Loucy (cell line): ENCODE measurements at regions not wholly inside any gene's neighbourhood (a gene's known extent, or its start where the extent isn't known, plus 50 kb on each side); places are given as distances from the start of the nearest gene placed in this dataset.

Experiments used
- H2AFZ ChIP-seq: fragments of 200-600 bp; sonication (generic); 2 replicates; pipeline ENCODE4 v1.6.0; 2016; ENCODE audit warnings: antibody characterized with exemption, mild to moderate bottlenecking, low read length, moderate library complexity
- H3F3A ChIP-seq: fragments of 200-600 bp; 2 replicates; pipeline ENCODE4 v1.6.0; 2016; ENCODE audit warnings: antibody characterized with exemption, low read depth, mild to moderate bottlenecking
- H3K27me3 ChIP-seq: fragments of 200-600 bp; sonication (generic); 2 replicates; pipeline ENCODE4 v1.6.1; 2014; ENCODE audit warnings: low read length, mild to moderate bottlenecking; ENCODE audit not compliant: insufficient read depth, poor library complexity, severe bottlenecking
- H3K36me3 ChIP-seq: fragments of 200-600 bp; sonication (generic); 2 replicates; pipeline ENCODE4 v1.6.1; 2016; ENCODE audit warnings: low read length; ENCODE audit not compliant: insufficient read depth
- H3K4me1 ChIP-seq: fragments of 200-600 bp; sonication (generic); 2 replicates; pipeline ENCODE4 v1.5.1; 2014; ENCODE audit warnings: low read length, mild to moderate bottlenecking; ENCODE audit not compliant: insufficient read depth, poor library complexity, severe bottlenecking
- H3K4me2 ChIP-seq: fragments of 200-600 bp; sonication (generic); 2 replicates; pipeline ENCODE4 v1.6.0; 2014; ENCODE audit warnings: antibody characterized with exemption, low read length, low read depth, mild to moderate bottlenecking; ENCODE audit not compliant: poor library complexity, severe bottlenecking
- H3K4me3 ChIP-seq: fragments of 200-600 bp; sonication (generic); 2 replicates; pipeline ENCODE4 v1.5.1; 2014; ENCODE audit warnings: low read length, mild to moderate bottlenecking, mixed read lengths; ENCODE audit not compliant: poor library complexity, severe bottlenecking
- H3K79me2 ChIP-seq: fragments of 200-600 bp; sonication (generic); 2 replicates; pipeline ENCODE4 v1.6.1; 2014; ENCODE audit warnings: low read length; ENCODE audit not compliant: insufficient read depth
- H3K9ac ChIP-seq: fragments of 200-600 bp; sonication (generic); 2 replicates; pipeline ENCODE4 v1.6.0; 2014; ENCODE audit warnings: mild to moderate bottlenecking, low read depth, low read length, moderate library complexity; ENCODE audit not compliant: poor library complexity, severe bottlenecking
- H3K9me2 ChIP-seq: fragments of 200-600 bp; sonication (generic); replicated peaks from 2 replicates; pipeline ENCODE4 v1.6.1; 2016; ENCODE audit warnings: low read depth, low read length, mixed read lengths
- H3K9me3 ChIP-seq: fragments of 200-600 bp; sonication (generic); 2 replicates; pipeline ENCODE4 v1.6.1; 2014; ENCODE audit warnings: mild to moderate bottlenecking, antibody characterized with exemption, low read length, low read depth; ENCODE audit not compliant: insufficient read depth
- H4K20me1 ChIP-seq: fragments of 200-600 bp; sonication (generic); 2 replicates; pipeline ENCODE4 v1.6.0; 2014; ENCODE audit warnings: antibody characterized with exemption, low read length, mild to moderate bottlenecking; ENCODE audit not compliant: insufficient read depth, poor library complexity, severe bottlenecking
- EZH2phosphoT487 ChIP-seq: fragments of 200-600 bp; IDR thresholded peaks from 2 replicates; pipeline ENCODE4 v1.6.1; 2018; ENCODE audit warnings: antibody characterized with exemption, mild to moderate bottlenecking, moderate library complexity, borderline replicate concordance
- TF ChIP-seq, protein P1 (sequence below): fragments of 200-600 bp; sonication (generic); conservative IDR thresholded peaks from 2 replicates; pipeline ENCODE4 v1.5.1; 2014; ENCODE audit warnings: mild to moderate bottlenecking, antibody characterized with exemption, low read length

DNA sequence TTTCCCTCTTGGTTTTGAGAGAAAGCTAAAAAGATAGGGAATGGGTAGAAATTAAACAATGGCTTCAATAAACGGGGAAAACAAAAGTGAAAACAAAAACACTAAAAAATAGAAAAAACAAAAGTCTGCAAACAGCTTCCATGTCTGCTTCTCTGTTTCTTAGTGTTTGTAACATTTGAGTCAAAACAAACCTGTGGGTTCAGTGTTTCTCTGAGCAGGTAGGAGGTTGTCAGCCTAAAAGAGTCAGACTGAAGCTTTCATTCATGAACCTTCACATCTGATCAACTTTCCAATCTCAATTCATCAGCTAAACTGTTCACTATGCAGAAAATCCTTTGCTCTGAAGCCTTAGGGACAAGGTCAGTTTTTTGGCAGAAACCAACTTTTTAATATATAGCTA, 102.5 kb upstream of the ADAMTS16 start:
- Histone ChIP-seq H3K27me3 (no peaks in the 10 kb centered on the region), H3F3A (no peaks in the 10 kb centered on the region), H3K9me3 (no peaks in the 10 kb centered on the region), H3K36me3 (no peaks in the 10 kb centered on the region), H3K9ac (no peak overlapping the region), H4K20me1 (no peaks in the 10 kb centered on the region), H3K9me2 (no peaks in the 10 kb centered on the region), H3K4me3 (no peak overlapping the region), H3K4me1 (no peaks in the 10 kb centered on the region), H2AFZ (no peak overlapping the region), H3K4me2 (no peak overlapping the region), H3K79me2 (no peaks in the 10 kb centered on the region)
- TF ChIP-seq EZH2phosphoT487, result no peak
- TF ChIP-seq, protein P1, sequence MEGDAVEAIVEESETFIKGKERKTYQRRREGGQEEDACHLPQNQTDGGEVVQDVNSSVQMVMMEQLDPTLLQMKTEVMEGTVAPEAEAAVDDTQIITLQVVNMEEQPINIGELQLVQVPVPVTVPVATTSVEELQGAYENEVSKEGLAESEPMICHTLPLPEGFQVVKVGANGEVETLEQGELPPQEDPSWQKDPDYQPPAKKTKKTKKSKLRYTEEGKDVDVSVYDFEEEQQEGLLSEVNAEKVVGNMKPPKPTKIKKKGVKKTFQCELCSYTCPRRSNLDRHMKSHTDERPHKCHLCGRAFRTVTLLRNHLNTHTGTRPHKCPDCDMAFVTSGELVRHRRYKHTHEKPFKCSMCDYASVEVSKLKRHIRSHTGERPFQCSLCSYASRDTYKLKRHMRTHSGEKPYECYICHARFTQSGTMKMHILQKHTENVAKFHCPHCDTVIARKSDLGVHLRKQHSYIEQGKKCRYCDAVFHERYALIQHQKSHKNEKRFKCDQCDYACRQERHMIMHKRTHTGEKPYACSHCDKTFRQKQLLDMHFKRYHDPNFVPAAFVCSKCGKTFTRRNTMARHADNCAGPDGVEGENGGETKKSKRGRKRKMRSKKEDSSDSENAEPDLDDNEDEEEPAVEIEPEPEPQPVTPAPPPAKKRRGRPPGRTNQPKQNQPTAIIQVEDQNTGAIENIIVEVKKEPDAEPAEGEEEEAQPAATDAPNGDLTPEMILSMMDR, result no peak

DNA sequence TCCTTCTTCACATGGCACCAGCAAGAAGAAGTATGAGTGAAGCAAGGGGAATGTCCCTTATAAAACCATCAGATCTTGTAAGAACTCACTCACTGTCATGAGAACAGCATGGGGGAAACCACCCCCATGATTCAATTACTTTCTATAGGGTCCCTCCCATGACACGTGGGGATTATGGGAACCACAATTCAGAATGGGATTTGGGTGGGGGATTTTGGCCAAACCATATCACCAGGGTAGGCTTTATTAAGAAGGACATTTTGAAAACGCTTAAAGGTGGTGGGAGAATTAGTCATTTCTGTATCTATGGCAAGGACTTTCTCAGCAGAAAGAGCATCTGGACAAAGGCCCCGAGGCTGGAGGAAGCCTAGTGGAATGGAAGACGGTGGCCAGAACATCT, 100.2 kb upstream of the ADAMTS16 start:
- no peak overlapping the region for H2AFZ ChIP-seq
- H3K4me1 ChIP-seq, result no peaks in the 10 kb centered on the region
- no peaks in the 10 kb centered on the region for H4K20me1 ChIP-seq
- H3K9me2 ChIP-seq, result no peaks in the 10 kb centered on the region
- TF ChIP-seq EZH2phosphoT487, result no peak
- TF ChIP-seq, protein P1, result no peak
- H3K9me3 ChIP-seq, result no peaks in the 10 kb centered on the region
- no peaks in the 10 kb centered on the region for H3F3A ChIP-seq
- no peaks in the 10 kb centered on the region for H3K27me3 ChIP-seq
- H3K36me3 ChIP-seq, result no peaks in the 10 kb centered on the region
- H3K4me3 ChIP-seq, result no peak overlapping the region
- no peak overlapping the region for H3K9ac ChIP-seq
- H3K4me2 ChIP-seq, result no peak overlapping the region
- H3K79me2 ChIP-seq, result no peaks in the 10 kb centered on the region

DNA sequence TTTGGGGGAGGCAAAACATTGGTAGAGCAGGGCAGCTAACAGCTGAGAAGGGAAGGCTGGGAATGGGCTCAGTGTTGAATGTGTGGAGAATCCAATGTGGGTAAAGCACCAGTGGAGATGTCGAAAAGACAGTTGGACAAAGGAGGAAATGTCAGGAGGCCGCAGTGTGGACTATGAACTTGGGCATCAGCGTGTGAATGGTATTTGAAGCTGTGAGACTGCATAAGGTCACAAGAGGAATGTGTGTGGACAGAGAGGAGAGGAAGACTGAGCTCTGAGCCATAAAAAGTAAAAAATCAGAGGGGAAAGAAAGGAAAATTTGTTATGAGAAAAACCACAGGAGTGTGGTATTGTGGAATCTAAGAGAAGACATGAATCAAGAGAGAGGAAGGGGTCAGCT, 99.4 kb upstream of the ADAMTS16 start:
- H3K79me2 ChIP-seq, result no peaks in the 10 kb centered on the region
- no peak overlapping the region for H3K4me3 ChIP-seq
- no peaks in the 10 kb centered on the region for H3K9me2 ChIP-seq
- no peaks in the 10 kb centered on the region for H3K9me3 ChIP-seq
- H3K4me2 ChIP-seq, result no peak overlapping the region
- no peak for TF ChIP-seq EZH2phosphoT487
- TF ChIP-seq, protein P1, result no peak
- H3K4me1 ChIP-seq, result no peaks in the 10 kb centered on the region
- no peaks in the 10 kb centered on the region for H3K36me3 ChIP-seq
- no peaks in the 10 kb centered on the region for H3F3A ChIP-seq
- H2AFZ ChIP-seq, result no peak overlapping the region
- H4K20me1 ChIP-seq, result no peaks in the 10 kb centered on the region
- no peak overlapping the region for H3K9ac ChIP-seq
- no peaks in the 10 kb centered on the region for H3K27me3 ChIP-seq
